Muscle of back (tissue), 3 donors: ENCODE measurements at regions not wholly inside any gene's neighbourhood (a gene's known extent, or its start where the extent isn't known, plus 50 kb on each side); places are given as distances from the start of the nearest gene placed in this dataset.
A peak's percentile ranks its signal among the peaks of the same experiment; 100 is the strongest.

Experiments used
- DNase-seq, 3 donors: peaks; one replicate each; pipeline versions ENCODE4 v3.0.0 to v3.0.0-alpha.2; 2013

DNA sequence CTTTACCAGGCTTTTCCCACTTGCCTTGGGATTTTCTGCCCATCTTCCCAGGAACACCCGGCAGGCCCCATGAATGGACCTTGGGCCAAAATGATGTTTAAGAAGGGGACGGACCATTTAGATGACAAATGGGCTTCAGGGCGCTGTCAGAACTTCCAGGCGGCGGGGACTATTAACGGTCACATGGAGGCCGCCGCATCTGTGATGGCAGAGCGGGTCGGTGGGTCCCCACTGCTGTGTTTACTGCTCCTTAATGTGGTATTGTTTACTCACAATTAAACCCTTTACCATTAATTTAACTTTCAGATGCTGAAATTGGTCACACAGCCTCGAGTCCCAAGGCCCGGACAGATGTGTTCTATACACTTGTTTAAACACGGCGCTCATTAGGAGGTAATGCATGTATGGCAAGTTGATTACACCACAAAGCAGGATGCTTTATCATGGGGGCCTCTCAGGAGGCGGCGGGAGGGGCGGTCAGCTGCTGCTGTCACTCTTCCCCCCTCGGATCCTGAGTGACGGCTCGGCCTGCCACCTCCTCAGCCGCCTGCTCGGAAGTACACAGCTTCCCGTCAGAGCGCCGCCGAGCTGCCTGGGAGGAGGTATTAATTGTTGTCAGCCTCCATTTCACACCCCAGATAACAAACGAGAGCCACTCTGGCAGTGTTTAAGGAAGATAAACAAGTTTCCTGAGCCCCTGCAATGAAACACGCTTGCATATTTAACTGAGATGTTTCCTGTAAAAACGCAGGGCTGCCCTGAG, 83.9 kb upstream of the IRX3 start:
- DNase-seq, result peak; percentile 27 to 59 (median 47)

DNA sequence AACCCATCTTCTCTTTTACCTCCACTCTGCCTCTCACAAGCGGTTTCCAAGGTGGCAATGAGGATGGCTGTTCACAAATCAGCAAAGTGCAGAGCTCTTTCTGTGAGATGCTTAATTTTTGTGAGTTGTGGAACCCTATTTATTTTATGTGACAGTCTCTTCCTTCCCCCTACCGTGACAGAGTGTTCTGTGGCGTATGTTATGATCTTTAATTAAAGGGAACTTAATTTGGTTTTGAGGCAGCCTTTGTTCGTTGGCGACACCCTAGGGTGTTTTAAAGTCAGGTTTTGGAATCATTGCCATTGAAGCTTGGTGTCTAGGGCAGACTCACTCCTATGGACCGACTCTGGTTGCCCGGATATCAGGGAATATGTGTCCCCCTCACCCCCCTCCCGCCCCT, 83.3 kb upstream of the IRX3 start:
- DNase-seq, result no peak

DNA sequence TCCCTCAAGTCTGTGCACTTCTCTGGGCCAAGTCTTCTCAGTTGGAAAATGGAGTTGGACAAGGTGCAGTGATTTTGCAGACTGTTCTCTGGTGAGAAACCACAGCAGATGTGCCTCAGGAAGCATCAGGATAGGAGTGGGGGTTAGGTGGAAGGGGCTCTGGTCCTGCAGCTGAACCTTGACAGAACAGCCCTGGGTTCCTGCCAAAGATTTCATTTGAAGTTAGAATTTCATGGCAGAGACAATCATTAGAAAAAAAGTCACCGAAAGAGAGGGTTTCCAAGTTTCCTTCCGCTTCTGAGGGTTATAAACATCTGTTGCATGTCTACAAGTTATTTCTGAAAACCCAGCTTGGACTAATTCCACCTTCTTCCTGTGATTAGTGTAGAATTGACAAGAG, 80.4 kb upstream of the IRX3 start:
- peak in 2 of 3 donors; percentile 15 to 52 for DNase-seq

DNA sequence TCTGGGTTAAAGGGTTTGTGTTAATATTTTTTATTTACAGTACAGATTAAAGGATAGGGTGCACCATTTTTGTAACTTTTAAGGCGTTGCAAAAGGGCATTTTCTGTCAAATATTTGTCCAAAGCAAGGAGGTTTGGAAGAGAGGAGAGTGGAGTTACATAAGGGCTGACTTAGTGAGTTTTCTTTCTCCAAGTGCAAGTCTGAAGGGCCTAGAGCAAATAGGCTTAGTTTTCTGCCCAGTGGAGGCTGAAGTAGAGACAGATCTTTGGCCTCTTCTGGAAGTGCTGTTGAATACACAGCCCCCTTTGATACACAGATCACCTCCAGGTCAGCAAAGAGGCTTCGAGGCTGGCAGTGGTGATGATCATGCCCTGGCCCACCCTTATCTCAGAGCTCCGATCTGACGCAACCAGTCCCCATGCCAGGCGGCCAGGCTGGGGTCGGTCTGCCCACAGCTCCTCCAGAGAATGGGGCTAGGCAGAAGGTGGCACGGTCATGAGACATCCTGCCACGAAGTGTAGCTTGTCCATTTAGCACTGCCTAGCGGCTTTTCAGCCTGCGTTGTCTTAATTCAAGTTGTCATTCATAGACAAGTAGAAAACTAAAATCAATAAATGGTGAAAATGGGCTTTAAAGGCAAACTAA, 79.5 kb upstream of the IRX3 start:
- DNase-seq, result no peak

DNA sequence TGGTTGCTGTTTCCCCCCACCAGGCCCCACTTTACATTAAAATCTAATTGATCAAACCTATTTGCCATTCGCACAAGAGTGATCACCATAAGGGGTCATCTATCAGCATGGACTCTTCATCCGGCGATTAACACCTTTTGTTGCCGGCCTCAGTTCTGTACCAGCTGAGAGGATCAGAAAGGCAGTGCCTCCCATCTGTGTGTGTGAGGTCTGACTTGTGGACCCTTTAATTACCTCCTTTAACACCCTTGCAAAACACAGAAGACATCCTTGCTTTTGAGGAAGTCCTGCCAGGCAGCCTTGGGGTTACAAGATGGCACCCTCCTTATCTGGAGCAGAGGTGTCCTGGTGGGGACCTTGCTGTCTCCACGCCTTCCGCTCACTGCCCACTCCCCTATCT, 77.2 kb upstream of the IRX3 start:
- no peak for DNase-seq

DNA sequence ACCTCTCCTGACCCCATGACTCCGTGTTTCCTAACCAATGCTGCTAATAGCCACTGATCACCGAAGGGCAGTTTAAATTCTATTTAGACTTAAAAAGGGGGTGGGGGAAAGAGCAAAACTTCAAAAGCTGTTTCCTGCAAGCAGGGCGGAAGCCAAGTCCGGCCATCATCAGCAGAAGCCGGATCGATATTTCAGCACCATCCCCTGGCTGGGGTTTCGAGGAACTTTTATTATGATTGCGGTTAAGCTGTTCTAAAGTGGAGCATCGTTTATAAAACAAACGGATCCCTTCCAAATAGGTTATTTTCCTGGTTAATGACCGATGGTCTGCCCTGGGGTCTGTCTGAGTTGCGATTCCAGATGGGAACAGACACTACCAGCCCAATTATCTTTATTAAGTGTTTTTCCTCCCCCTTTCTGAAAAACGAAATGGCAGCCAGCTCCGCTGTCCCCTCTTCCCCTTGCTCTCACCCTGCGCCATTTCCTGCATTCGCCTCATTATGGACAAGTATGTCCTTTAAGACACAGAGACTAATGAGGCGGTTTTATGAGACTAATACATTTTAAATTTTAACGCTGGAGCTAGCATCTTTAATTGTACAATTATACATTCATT, 76.1 kb upstream of the IRX3 start:
- no peak for DNase-seq

DNA sequence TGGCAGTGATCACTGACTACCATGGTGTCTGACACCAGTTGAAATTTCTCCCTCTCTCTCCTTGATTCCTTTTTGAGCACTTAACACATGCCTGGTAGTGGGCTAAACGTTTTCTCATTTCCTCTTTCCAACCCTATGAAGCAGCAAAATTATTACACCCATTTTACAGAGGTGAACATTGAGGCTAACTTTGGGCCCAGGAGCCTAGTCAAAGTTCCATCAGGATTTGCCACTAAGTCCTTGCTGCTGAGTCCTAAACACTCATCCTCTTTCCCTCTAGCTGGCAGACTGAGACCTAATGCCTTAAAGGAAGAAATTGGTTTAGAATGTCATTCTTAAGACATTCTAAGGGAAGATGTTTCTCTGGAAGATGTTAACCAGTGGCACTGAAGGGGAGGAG, 74.7 kb upstream of the IRX3 start:
- DNase-seq, result no peak

DNA sequence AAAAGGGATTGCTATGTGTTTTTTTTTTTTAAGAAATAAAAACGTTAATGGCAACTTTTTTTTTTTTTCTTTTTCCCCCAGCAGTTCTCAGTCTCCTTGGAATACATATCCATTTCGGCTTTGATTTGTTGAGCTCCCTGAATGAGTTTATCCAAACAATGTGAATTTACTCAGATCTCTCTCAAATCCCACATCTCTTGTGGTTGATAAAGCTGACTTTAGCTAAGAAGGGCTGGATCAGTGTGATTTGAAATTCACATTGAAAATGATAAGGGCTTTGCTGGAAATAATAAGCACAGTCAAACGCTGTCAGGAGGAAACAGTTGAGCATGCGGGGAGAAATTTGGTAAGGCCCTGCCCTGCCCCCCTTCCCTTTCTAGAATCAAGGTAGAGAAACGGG, 74.1 kb upstream of the IRX3 start:
- no peak for DNase-seq

DNA sequence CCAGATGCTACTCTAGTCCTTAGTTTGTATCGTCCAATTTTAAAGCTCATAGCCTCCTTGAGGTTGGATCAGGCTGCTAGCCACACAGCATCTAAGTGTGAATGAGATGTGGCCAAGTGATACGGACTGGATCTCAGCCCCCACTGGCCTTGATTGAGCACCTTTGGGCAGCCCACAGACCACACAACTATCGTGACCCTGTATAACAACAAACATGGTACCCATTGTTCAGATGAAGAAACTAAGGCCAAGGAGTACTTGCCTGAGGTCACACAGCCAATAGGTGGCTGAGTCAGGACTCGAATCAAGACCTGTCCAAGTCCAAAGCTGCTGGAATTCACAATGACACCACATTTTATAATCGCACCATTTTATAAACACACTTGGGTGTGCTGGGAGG, 73.0 kb upstream of the IRX3 start:
- DNase-seq, result no peak

DNA sequence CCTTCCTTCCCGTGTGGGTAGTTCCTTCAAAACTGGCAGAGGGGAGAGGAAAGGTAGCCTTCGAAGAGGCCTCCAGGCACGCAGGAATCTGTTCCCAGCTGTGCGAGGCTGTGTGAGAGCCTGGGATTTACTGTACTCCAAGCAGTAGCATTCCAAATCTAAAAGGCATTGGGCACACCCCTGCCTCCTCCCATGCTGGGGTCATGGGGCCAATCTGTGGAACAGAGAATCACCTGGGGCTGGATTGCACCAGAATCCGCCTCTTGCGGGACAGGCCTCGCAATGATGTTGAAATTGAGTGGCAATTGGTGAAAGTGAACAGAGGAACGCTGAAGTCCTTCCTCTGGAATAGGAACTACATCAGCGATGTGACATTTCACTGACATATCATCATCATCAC, 72.5 kb upstream of the IRX3 start:
- DNase-seq, result no peak

DNA sequence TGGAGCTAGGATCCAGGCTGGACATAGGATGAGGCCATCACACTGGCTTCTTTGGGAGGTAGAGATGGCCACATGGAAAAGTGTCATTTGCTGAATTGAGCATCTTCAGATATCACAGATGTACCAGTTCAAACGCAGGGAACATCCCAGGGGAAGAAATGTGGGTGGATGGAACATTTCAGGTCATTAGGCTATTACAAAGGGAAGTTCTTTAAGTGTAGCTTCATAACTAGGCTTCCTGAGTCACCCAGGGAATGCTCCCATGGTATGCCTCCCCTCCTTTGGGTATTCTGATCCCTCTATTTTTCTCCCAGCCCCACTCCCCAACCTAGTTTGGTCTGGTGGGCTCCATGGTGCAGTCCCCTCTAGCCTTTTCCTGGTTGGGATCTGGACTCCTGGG, 69.8 kb upstream of the IRX3 start:
- no peak for DNase-seq

DNA sequence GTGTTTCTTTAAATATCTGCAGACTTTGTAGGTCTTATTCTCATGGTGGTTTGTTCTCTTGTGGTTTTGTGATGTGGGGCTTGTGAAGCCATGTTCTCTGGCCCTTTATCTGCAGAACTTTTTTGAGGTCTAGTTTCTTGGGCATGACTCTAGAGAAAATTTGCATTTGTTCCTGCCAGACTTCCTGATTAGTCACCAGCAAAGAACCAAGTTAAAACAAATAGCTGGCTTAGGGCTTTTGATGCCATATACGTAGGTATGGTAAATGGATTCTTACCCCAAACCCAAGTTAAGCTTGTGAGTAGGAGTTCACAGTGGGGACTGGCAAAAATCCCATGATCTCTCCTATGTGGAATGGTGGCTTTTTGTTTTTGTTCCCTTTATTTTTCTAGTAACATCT, 68.7 kb upstream of the IRX3 start:
- DNase-seq, result no peak

DNA sequence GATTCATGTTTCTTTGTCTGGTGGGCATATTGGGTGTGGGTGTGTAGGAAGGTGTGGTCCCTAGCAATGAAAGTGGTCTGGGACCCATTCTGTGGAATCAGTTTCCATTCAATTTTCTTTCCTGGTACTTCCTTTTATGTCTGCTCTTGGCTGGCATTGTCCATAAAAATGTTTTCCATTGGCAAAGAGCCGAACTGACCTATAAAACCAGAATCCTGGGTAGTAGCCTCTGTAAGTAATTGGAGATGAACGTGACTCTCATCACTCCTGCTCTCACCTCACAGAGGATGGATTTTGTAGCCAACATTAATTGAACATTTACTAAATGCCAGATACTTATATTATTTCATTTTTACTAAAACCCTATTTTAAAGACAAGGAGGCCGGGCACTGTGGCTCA, 66.5 kb upstream of the IRX3 start:
- no peak for DNase-seq

DNA sequence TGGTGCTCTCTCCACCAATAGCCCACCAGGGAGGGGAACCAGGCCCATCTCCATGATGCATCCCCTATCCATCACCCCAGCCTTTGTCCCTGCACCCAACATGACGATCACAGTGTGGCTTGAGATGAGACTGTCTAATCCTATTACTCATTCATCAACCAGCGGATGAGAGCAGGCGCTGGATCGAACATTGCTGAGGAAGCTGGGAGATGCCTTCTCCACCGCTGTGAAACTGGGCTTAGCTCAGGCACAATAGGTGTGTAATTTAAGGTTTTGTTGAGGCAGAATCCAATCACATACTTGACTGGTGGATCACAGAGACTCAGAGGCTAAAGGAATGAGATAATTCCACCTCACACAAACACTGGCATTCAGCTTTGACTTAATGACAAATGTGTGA, 64.6 kb upstream of the IRX3 start:
- no peak for DNase-seq

DNA sequence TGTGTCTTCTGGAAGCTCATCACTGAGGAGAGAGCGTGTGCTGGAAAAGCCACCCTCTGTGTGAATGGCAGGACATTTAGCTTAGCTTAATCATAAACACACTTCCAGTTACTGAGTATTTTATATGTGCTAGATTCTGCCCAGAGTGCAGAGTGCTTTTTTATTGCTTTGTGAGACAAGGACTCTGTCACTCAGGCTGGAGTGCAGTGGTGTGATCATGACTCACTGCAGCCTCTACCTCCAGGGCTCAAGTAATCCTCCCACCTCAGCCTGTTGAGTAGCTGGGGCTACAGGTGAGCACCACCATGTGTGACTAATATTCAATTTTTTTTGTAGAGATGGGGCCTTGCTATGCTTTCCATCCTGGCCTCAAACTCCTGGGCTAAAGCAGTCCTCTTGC, 61.4 kb upstream of the IRX3 start:
- no peak for DNase-seq

DNA sequence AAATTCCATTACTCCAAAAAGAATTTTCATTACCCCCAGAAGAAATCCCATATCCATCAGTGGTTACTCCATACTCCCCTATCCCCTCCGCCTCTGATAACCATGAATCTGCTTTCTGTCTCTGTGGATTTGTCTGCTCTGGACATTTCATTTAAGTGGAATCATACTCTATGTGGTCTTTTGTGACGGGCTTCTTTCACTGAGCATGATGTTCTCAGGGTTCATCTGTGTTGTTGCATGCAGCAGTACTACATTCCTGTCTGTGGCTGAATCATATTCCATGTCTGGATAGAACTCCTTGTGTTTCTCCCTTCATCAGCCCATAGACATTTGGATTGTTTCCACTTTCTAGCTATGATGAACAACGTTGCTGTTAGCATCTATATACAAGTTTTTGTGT, 59.5 kb upstream of the IRX3 start:
- DNase-seq, result peak in 1 of 3 donors; percentile 38

DNA sequence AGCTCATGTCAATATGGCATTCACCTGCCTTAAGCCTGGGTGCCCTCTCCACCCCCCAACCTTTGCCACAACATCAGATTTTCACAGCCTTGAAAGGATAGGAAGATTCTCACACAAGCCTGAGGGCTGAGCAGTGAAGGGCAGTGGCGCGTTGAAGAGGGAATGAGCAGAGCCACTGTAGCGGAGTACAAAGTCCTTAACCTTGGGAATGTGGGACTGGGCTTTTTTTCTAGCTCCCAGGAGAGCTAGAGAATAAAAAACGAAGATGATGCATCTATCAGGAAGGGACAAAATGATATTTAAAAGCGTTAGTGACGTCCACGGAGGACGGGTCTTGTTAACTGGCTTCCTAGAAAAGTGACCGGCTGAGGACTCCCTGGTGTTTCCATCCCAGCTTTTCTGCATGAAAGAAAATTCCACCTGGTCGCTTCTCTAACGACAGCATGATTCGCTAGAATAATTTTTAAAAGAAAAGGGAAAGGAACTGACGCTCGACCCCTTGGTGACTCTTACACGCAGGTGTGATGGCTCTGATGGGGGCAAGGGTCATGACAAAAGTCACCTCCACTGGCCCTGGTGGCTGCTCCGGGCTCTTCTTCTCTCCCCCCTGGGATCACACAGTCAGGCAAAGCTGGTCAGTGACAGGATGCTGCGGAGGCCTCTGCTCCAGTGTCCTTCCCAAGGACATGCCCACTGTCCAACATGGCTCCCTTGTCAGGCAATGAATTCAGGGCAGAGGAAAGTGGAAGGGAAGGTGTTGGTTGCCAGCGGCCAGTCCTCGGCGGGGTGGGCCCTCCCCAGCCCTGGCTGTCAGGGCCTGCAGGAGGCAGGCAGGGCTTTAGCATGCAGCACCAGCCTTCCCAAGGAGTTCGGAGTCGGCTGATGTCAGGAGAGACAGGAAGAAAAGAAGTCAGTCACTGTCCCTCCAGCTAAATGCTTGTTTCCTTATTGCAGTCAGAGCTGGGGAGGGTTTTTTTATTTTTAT, 58.4 kb upstream of the IRX3 start:
- DNase-seq, result no peak

DNA sequence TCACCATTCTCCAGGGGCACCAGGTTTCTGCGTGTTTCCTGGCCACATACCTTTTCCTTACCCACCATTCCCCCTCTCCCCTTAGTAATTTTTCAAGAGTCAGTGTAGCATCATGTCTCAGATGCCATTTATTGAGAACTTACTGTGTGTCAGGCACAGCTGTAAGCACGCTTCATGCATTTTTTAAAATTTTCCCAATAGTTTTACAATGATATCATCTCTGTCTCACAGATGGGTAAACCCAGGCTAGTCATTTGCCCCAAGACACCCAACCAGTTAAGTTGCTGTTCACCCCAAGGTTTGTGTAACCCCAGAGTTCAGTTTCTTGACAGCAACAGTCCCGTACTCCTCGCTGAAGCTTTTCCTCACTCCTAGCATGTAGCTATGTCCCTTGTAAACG, 56.4 kb upstream of the IRX3 start:
- no peak for DNase-seq

DNA sequence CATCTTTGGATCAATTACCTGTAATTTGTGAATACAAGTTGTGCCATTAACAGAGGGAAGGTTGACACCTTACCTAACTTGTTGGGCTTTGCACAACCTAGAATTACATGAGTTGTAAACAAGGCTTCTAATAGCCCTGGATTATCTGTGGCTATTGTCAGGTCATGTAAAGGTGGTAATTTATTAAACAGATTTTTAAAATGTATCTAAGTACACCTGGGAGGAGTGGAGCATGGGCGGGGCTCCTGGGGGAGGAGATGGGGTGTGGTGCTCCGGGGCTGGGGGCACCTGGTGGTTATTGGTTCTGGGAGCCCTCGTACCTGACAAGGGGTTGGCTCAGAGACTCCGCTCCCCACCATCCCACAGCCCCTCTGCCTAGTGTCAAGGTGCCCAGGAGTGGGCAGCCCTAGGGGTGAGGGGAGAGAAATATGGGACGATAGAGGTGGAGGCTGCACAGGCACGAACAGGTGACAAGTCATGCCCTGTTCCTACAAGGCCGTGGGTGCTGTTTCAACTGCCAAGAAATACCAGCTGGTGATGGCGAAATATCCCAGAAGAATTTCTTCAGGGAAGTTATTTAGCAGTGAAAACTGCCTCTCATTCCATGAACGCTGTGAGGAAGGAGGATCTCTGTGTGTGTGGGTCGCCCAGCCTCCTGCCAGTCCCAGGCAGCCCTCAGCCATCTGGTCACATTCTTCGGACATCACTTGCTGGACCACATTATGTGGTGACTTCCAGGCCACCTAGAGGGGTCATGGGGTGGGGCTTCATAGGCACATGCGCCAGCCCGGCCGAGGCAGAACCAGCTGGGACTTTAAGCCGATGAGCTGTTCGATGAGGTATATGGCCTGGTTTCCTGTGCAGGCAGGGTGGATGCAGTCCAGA, 55.5 kb upstream of the IRX3 start:
- DNase-seq, result no peak

DNA sequence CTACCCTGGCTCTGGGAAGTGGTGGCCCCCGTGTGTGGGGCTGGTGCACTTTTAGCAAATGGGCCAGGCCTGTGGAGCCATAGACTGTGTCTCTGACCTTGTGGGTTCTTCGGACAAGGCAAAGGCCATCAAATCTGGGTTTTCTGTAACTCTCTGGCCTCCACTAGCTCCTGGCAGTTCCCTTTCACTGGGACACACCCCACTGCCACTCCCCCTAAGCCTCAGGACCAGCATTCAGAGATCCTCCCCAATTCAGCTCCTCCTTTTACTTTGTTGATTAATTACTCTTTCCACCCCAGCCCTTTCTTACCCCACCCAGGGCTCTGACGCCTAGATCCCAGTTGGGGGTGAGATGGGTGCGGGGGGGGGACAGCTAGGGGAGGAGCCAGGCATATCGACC, 53.9 kb upstream of the IRX3 start:
- DNase-seq, result no peak

DNA sequence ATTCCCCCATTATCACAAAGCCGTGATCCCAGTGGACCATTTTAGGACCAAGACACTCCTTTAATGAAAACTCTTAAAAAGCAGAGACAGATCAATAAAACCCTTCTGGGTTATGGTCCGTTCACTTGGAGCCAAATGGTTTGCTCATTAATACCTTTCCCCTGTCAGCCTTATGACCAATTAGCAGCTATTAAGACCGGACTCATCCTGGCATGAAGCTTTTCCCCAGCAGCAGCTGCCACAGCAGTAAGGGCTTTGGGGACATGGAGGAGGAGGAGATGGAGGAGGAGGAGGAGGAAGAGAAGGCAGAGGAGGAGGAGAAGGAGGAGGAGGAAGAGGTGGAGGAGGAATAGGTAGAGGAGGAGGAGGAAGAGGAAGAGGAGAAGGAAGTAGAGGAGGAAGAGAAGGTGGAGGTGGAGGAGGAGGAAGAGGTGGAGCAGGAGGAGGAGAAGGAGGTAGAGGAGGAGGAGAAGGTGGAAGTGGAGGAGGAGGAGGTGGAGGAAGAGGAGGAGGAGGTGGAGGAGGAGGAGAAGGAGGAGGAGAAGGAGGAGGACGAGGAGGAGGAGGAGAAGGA, 50.1 kb upstream of the IRX3 start:
- no peak for DNase-seq
